Activated naive CD8-positive, alpha-beta T cell treated with anti-CD3 and anti-CD28 coated beads, Interleukin-2, amount 50 U/mL, for 24 hours (primary cell): ENCODE measurements at regions not wholly inside any gene's neighbourhood (a gene's known extent, or its start where the extent isn't known, plus 50 kb on each side); places are given as distances from the start of the nearest gene placed in this dataset.

Experiments used
- ATAC-seq: fragments of 150-1000 bp; cut with Tn5 transposase; one replicate; pipeline ENCODE4 v1.10.0; 2021
- DNase-seq: peaks from one replicate; pipeline ENCODE4 v3.0.0; 2021
- H3K27ac Mint-ChIP-seq: one replicate; pipeline ENCODE4 v1.8.0; 2021; ENCODE audit warnings: mild to moderate bottlenecking, mixed read lengths
- H3K27me3 Mint-ChIP-seq: one replicate; pipeline ENCODE4 v1.8.0; 2021; ENCODE audit warnings: mixed read lengths
- H3K36me3 Mint-ChIP-seq: one replicate; pipeline ENCODE4 v1.8.0; 2021; ENCODE audit warnings: low read depth, mixed read lengths
- H3K4me1 Mint-ChIP-seq: one replicate; pipeline ENCODE4 v1.8.0; 2021; ENCODE audit warnings: mixed read lengths
- H3K4me3 Mint-ChIP-seq: one replicate; pipeline ENCODE4 v1.8.0; 2021; ENCODE audit warnings: mild to moderate bottlenecking, moderate library complexity, mixed read lengths
- H3K9me3 Mint-ChIP-seq: one replicate; pipeline ENCODE4 v1.8.0; 2021; ENCODE audit warnings: mixed read lengths

- H3K4me1 Mint-ChIP-seq = no peaks in the 10 kb centered on the region
These were observed 51.4 kb upstream of the HHIP start for GRCh38 chr4:144594471-144594986.

GRCh38 chr4:144595681-144596080, 50.3 kb upstream of the HHIP start:
- ATAC-seq (no peak), DNase-seq (no peak)
- H3K4me3 Mint-ChIP-seq = no peak overlapping the region
- H3K27ac Mint-ChIP-seq = no peak overlapping the region
- H3K9me3 Mint-ChIP-seq = peaks cover 7% of the 10 kb centered on the region
- H3K27me3 Mint-ChIP-seq = peaks cover 4% of the 10 kb centered on the region
- H3K36me3 Mint-ChIP-seq = no peaks in the 10 kb centered on the region
- H3K4me1 Mint-ChIP-seq = no peaks in the 10 kb centered on the region

More at GRCh38 chr4:144594471-144594986, 51.4 kb upstream of the HHIP start:
- H3K4me3 Mint-ChIP-seq = no peak overlapping the region
- no peak for DNase-seq
- no peaks in the 10 kb centered on the region for H3K36me3 Mint-ChIP-seq
- ATAC-seq = no peak
- H3K9me3 Mint-ChIP-seq = no peaks in the 10 kb centered on the region
- no peak overlapping the region for H3K27ac Mint-ChIP-seq
- peaks cover 4% of the 10 kb centered on the region for H3K27me3 Mint-ChIP-seq
